Osteoblast (primary cell): ENCODE measurements at regions not wholly inside any gene's neighbourhood (a gene's known extent, or its start where the extent isn't known, plus 50 kb on each side); places are given as distances from the start of the nearest gene placed in this dataset.

Experiments
- DNase-seq: peaks from one replicate; pipeline ENCODE4 v3.0.0; 2011; ENCODE audit warnings: low spot score, mixed read lengths; ENCODE audit not compliant: insufficient read length; ENCODE audit errors: missing footprints
- H2AFZ ChIP-seq: 2 replicates; pipeline ENCODE4 v1.6.0; 2011; ENCODE audit warnings: mild to moderate bottlenecking, low read length
- H3K27ac ChIP-seq: 2 replicates; pipeline ENCODE4 v1.5.1; 2011; ENCODE audit warnings: mild to moderate bottlenecking, low read depth, low read length, moderate library complexity
- H3K27me3 ChIP-seq: 2 replicates; pipeline ENCODE4 v1.6.0; 2012; ENCODE audit warnings: mild to moderate bottlenecking, control low read depth, inconsistent platforms, low read length, moderate library complexity; ENCODE audit not compliant: insufficient read depth
- H3K36me3 ChIP-seq: 2 replicates; pipeline ENCODE4 v1.5.1; 2011; ENCODE audit warnings: mild to moderate bottlenecking, low read length, control low read depth, moderate library complexity; ENCODE audit not compliant: insufficient read depth
- H3K4me1 ChIP-seq: 2 replicates; pipeline ENCODE4 v1.5.1; 2011; ENCODE audit warnings: mild to moderate bottlenecking, low read length, control low read depth, moderate library complexity; ENCODE audit not compliant: insufficient read depth
- H3K4me2 ChIP-seq: 2 replicates; pipeline ENCODE4 v1.6.0; 2011; ENCODE audit warnings: mild to moderate bottlenecking, low read length; ENCODE audit not compliant: insufficient read depth
- H3K4me3 ChIP-seq: fragments of 200-600 bp; sonication (generic); 3 replicates; pipeline ENCODE4 v1.5.1; 2012; ENCODE audit warnings: mild to moderate bottlenecking, low read length, inconsistent platforms; ENCODE audit not compliant: insufficient read depth
- H3K79me2 ChIP-seq: 2 replicates; pipeline ENCODE4 v1.6.0; 2012; ENCODE audit warnings: mild to moderate bottlenecking, low read length, control low read depth, inconsistent platforms; ENCODE audit not compliant: insufficient read depth
- H3K9me3 ChIP-seq: 2 replicates; pipeline ENCODE4 v1.5.1; 2011; ENCODE audit warnings: low read depth, low read length, control low read depth
- H4K20me1 ChIP-seq: 2 replicates; pipeline ENCODE4 v1.6.0; 2012; ENCODE audit warnings: mild to moderate bottlenecking, low read length, control low read depth; ENCODE audit not compliant: insufficient read depth
- TF ChIP-seq, protein P1 (sequence below): IDR thresholded peaks from 2 replicates; pipeline ENCODE4 v1.5.1; 2011; ENCODE audit warnings: mild to moderate bottlenecking, low read depth, low read length, moderate library complexity; ENCODE audit errors: extremely low read depth

DNA sequence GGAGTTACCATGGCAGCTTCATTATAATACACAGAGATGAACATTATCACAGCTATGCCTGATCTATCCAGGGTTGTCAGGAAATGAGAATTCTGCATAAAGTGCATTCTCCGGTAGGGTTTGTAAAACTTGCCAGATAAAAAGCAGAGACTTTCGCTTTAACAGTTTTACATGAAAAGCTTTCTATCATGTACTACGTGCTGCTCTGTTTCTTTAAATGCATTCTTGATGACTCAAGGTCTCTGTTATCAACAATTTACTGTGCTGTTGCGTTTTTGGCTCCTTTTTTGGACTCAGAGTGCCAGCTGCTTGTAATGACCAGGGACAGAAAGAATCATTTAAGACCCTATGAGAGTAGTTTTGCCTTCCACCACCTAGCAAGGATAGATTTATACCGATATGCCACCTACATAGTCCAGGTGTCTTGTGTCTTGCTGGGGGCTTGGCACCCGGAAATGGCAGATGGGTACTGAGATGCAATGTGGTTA is 371.2 kb downstream of the BTG1 start:
- Histone ChIP-seq H3K36me3 (no peaks in the 10 kb centered on the region), H3K4me1 (peaks cover 28% of the 10 kb centered on the region), H3K79me2 (no peaks in the 10 kb centered on the region), H3K27ac (no peak overlapping the region), H3K4me3 (peak overlapping the region; percentile 51), H2AFZ (peak overlapping the region; percentile 53), H3K27me3 (no peaks in the 10 kb centered on the region), H4K20me1 (no peaks in the 10 kb centered on the region), H3K4me2 (peak overlapping the region; percentile 72), H3K9me3 (no peaks in the 10 kb centered on the region)
- peak; percentile 50 for DNase-seq
- TF ChIP-seq, protein P1, sequence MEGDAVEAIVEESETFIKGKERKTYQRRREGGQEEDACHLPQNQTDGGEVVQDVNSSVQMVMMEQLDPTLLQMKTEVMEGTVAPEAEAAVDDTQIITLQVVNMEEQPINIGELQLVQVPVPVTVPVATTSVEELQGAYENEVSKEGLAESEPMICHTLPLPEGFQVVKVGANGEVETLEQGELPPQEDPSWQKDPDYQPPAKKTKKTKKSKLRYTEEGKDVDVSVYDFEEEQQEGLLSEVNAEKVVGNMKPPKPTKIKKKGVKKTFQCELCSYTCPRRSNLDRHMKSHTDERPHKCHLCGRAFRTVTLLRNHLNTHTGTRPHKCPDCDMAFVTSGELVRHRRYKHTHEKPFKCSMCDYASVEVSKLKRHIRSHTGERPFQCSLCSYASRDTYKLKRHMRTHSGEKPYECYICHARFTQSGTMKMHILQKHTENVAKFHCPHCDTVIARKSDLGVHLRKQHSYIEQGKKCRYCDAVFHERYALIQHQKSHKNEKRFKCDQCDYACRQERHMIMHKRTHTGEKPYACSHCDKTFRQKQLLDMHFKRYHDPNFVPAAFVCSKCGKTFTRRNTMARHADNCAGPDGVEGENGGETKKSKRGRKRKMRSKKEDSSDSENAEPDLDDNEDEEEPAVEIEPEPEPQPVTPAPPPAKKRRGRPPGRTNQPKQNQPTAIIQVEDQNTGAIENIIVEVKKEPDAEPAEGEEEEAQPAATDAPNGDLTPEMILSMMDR: no peak

DNA sequence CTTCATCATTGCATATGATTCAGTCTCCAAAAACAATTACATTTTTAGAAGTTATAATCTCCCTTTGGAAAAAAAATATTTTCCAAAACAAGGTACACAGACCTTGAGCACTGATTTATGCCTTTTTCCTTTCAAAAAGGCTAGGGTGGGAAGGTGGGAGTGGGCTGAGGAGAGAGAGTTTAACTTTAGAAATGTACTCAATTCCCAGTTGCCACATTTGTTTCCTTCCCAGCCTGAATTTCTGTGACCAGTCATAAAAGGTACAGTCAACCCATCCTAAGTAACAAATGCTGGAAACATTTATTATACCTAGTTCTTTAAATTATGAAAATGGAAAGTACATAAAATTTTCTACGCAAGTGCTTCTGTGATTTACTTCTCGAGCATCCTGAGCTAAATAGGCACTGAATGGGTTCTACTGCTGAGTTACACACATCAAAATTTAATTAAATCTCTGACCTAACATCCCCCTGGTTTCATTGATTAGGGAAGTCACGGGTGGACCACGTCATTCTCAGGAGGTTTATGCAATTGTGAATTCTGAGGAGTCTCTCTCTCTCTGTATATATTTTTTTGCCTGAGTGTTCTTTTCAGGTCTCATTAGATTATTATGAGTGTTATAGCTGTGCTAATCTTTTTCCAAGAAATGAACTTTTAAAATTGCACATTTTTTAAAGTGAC is 371.8 kb downstream of the BTG1 start:
- Histone ChIP-seq H3K36me3 (no peaks in the 10 kb centered on the region), H3K4me2 (peak overlapping the region; percentile 72), H3K27ac (no peak overlapping the region), H3K9me3 (no peaks in the 10 kb centered on the region), H3K4me1 (peaks cover 22% of the 10 kb centered on the region), H3K79me2 (no peaks in the 10 kb centered on the region), H3K4me3 (peak overlapping the region; percentile 51), H4K20me1 (no peaks in the 10 kb centered on the region), H3K27me3 (no peaks in the 10 kb centered on the region), H2AFZ (no peak overlapping the region)
- TF ChIP-seq, protein P1: no peak
- DNase-seq: no peak

DNA sequence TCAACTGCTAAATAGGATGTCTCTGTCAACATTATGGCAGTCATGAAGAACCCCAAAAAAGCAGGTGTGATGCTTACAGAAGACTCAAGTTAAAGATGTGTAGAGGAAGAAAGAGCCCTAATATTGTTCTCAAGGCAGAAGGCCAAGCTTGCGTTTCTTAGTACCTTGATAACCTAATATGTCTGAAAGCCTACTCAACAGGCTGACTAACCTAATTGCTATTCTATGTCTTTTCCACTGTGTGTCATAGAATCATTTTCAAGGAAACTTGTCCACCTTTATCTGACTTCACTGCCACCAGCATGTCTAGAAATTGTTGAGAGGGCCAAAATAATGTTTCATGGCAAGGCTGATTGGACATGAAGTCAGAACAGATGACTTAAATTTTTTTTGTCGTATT is 373.2 kb downstream of the BTG1 start:
- TF ChIP-seq, protein P1: no peak
- Histone ChIP-seq H3K27me3 (no peaks in the 10 kb centered on the region), H4K20me1 (no peaks in the 10 kb centered on the region), H3K79me2 (no peaks in the 10 kb centered on the region), H3K9me3 (no peaks in the 10 kb centered on the region), H3K4me2 (no peak overlapping the region), H3K4me1 (peaks cover 12% of the 10 kb centered on the region), H3K4me3 (no peak overlapping the region), H3K27ac (no peak overlapping the region), H2AFZ (no peak overlapping the region), H3K36me3 (no peaks in the 10 kb centered on the region)
- no peak for DNase-seq

DNA sequence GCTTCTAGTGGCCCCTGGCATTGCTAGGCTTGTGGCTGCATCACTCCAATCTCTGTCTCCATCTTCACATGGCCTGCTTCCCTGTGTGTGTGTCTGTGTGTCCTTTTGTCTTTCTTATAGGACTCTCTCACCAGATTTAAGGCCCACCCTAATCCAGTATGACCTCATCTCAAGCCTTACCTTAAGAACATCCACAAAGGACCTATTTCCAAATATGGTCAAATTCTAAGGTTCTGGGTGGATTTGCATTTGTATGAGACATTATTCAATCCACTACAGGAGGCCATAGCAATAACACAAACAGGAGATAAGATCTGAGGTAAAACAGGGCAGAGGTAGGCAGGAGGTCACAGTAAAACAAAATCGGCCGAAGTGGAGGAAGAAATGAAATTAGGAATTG is 375.9 kb downstream of the BTG1 start:
- H3K4me3 ChIP-seq: no peak overlapping the region
- H3K27ac ChIP-seq: no peak overlapping the region

More for the DNA sequence above, 375.9 kb downstream of the BTG1 start:
- no peak overlapping the region for H3K4me2 ChIP-seq
- no peaks in the 10 kb centered on the region for H4K20me1 ChIP-seq
- no peaks in the 10 kb centered on the region for H3K9me3 ChIP-seq
- H3K79me2 ChIP-seq: no peaks in the 10 kb centered on the region
- DNase-seq: no peak
- H3K4me1 ChIP-seq: peaks cover 10% of the 10 kb centered on the region
- no peaks in the 10 kb centered on the region for H3K36me3 ChIP-seq
- H2AFZ ChIP-seq: no peak overlapping the region
- TF ChIP-seq, protein P1: no peak
- H3K27me3 ChIP-seq: no peaks in the 10 kb centered on the region
